Aorta (tissue), 5 donors: ENCODE measurements at regions not wholly inside any gene's neighbourhood (a gene's known extent, or its start where the extent isn't known, plus 50 kb on each side); places are given as distances from the start of the nearest gene placed in this dataset.
"Not testable (repeated sequence)": the region's sequence is repeated elsewhere in the genome, so short reads cannot be mapped to it uniquely, and the experiment has no call there.

ENCODE experiments used
- ATAC-seq: fragments of 200-7000 bp; cut with Tn5 transposase; one replicate; pipeline ENCODE4 v1.9.1; 2022; ENCODE audit warnings: moderate library complexity; ENCODE audit not compliant: low FRiP score
- DNase-seq, 2 donors: peaks; one replicate each; pipeline ENCODE4 v3.0.0-alpha.2; 2020
- H3K27ac ChIP-seq, 2 donors: one replicate each; pipeline ENCODE4 v1.5.1; 2013; ENCODE audit warnings: low read length in 2 of 2, mild to moderate bottlenecking in 2 of 2, moderate library complexity in 2 of 2, control low read depth in 1 of 2, inconsistent platforms in 1 of 2, low read depth in 1 of 2
- H3K27me3 ChIP-seq, 2 donors: one replicate each; pipeline ENCODE4 v1.6.1; 2013; ENCODE audit warnings: control low read depth in 1 of 2, low read length in 1 of 2, mild to moderate bottlenecking in 1 of 2, moderate library complexity in 1 of 2; ENCODE audit not compliant: insufficient read depth in 2 of 2, control insufficient read depth in 1 of 2
- H3K36me3 ChIP-seq, 2 donors: one replicate each; pipeline ENCODE4 v1.6.1; 2013; ENCODE audit warnings: control low read depth in 1 of 2, low read length in 1 of 2, mild to moderate bottlenecking in 1 of 2; ENCODE audit not compliant: insufficient read depth in 2 of 2, control insufficient read depth in 1 of 2
- H3K4me1 ChIP-seq, 2 donors: one replicate each; pipeline ENCODE4 v1.6.1; 2013; ENCODE audit warnings: low read length in 2 of 2, control low read depth in 1 of 2, mild to moderate bottlenecking in 1 of 2, moderate library complexity in 1 of 2; ENCODE audit not compliant: insufficient read depth in 2 of 2, control insufficient read depth in 1 of 2
- H3K4me3 ChIP-seq, 2 donors: one replicate each; pipeline ENCODE4 v1.5.1; 2013; ENCODE audit warnings: low read length in 2 of 2, control low read depth in 1 of 2, mild to moderate bottlenecking in 1 of 2
- H3K9me3 ChIP-seq: one replicate; pipeline ENCODE4 v1.6.1; 2013; ENCODE audit warnings: mild to moderate bottlenecking, low read length; ENCODE audit not compliant: control insufficient read depth
- WGBS, 2 donors: extraction: QIAGEN DNeasy Blood & Tissue Kit; methylation state at CpG; one replicate each; pipeline ENCODE4 v1.1.7; 2013; 5-methylcytosine and 5-hydroxymethylcytosine counted together
- intact Hi-C, 2 donors: fragments of 100-400 bp; cut with DNase I; formaldehyde crosslinking; loops; one replicate each; pipeline versions ENCODE4 v1.14.2 to v1.15.0; 2022
- donor health status: healthy with polysubstance abuse.
- donor health status: Bipolar disorder and iron deficiency.
- donor health status: DM: no; HTN: no; CAD: no.
- donor health status: DM: no; HTN: no; CAD: no.
- donor health status: DM: yes; HTN: yes; CAD: no.

- H3K27me3 ChIP-seq: no peaks in the 10 kb centered on the region
- peaks cover 4% of the 10 kb centered on the region for H3K9me3 ChIP-seq
- H3K4me3 ChIP-seq: no peak overlapping the region
- no peaks in the 10 kb centered on the region for H3K36me3 ChIP-seq
- ATAC-seq (no peak), DNase-seq (no peak)
- 75 to 76% methylated on average over 1 of the region's 1 CpG for WGBS, 2 donors
- H3K27ac ChIP-seq: no peak overlapping the region
- intact Hi-C loops: no loop called here
- H3K4me1 ChIP-seq: no peaks in the 10 kb centered on the region
These were observed 1025.0 kb upstream of the CDH10 start for GRCh38 chr5:25669645-25670401.

GRCh38 chr5:25662610-25663009 lies 1017.8 kb upstream of the CDH10 start:
- 60 to 71% methylated on average over 2 of the region's 2 CpGs for WGBS, 2 donors
- DNase-seq: no peak
- H3K36me3 ChIP-seq: no peaks in the 10 kb centered on the region
- H3K27me3 ChIP-seq: no peaks in the 10 kb centered on the region
- no peaks in the 10 kb centered on the region for H3K4me1 ChIP-seq
- H3K27ac ChIP-seq: no peak overlapping the region
- ATAC-seq: no peak
- intact Hi-C loops: no loop called here
- peaks cover 6% of the 10 kb centered on the region for H3K9me3 ChIP-seq
- no peak overlapping the region for H3K4me3 ChIP-seq

- H3K27ac ChIP-seq, H3K4me3 ChIP-seq, DNase-seq, ATAC-seq, H3K9me3 ChIP-seq, intact Hi-C loops, H3K27me3 ChIP-seq, H3K36me3 ChIP-seq, H3K4me1 ChIP-seq: not testable (repeated sequence)
- 92 to 95% methylated on average over 7 of the region's 7 CpGs for WGBS, 2 donors
These were observed 1005.5 kb upstream of the CDH10 start for GRCh38 chr5:25650316-25650715.

GRCh38 chr5:25649628-25650265 lies 1005.0 kb upstream of the CDH10 start:
- 95 to 96% methylated on average over 16 of the region's 16 CpGs for WGBS, 2 donors
- Histone ChIP-seq H3K4me1 (no peaks in the 10 kb centered on the region), H3K4me3 (no peak overlapping the region), H3K27ac (no peak overlapping the region), H3K36me3 (no peaks in the 10 kb centered on the region), H3K9me3 (no peaks in the 10 kb centered on the region), H3K27me3 (no peaks in the 10 kb centered on the region)
- no peak for DNase-seq
- ATAC-seq: no peak
- intact Hi-C loops: no loop called here

- WGBS, 2 donors: 81 to 86% methylated on average over 3 of the region's 3 CpGs
- Histone ChIP-seq H3K27me3 (no peaks in the 10 kb centered on the region), H3K27ac (no peak overlapping the region), H3K9me3 (no peaks in the 10 kb centered on the region), H3K36me3 (no peaks in the 10 kb centered on the region), H3K4me1 (no peaks in the 10 kb centered on the region), H3K4me3 (no peak overlapping the region)
- intact Hi-C loops: no loop called here
- ATAC-seq: no peak
- DNase-seq: no peak
These were observed 1001.9 kb upstream of the CDH10 start for GRCh38 chr5:25646421-25647341.

- H3K36me3 ChIP-seq: no peaks in the 10 kb centered on the region
- H3K27ac ChIP-seq: no peak overlapping the region
- no peak for ATAC-seq
- no peak overlapping the region for H3K4me3 ChIP-seq
- intact Hi-C loops: no loop called here
- no peaks in the 10 kb centered on the region for H3K27me3 ChIP-seq
- DNase-seq: no peak
- H3K4me1 ChIP-seq: no peaks in the 10 kb centered on the region
- 74 to 87% methylated on average over 2 of the region's 2 CpGs for WGBS, 2 donors
- H3K9me3 ChIP-seq: no peaks in the 10 kb centered on the region
These were observed 996.3 kb upstream of the CDH10 start for GRCh38 chr5:25641124-25641523.

- intact Hi-C loops: no loop called here
- Histone ChIP-seq H3K4me3 (no peak overlapping the region), H3K36me3 (no peaks in the 10 kb centered on the region), H3K27ac (no peak overlapping the region), H3K4me1 (no peaks in the 10 kb centered on the region), H3K9me3 (no peaks in the 10 kb centered on the region), H3K27me3 (no peaks in the 10 kb centered on the region)
- no peak for ATAC-seq
- no peak for DNase-seq
These were observed 974.5 kb upstream of the CDH10 start for GRCh38 chr5:25619273-25619672.

GRCh38 chr5:25618821-25619220 lies 974.0 kb upstream of the CDH10 start:
- no peaks in the 10 kb centered on the region for H3K9me3 ChIP-seq
- H3K27ac ChIP-seq: no peak overlapping the region
- no peaks in the 10 kb centered on the region for H3K36me3 ChIP-seq
- intact Hi-C loops: no loop called here
- H3K4me3 ChIP-seq: no peak overlapping the region
- DNase-seq (no peak), ATAC-seq (no peak)
- no peaks in the 10 kb centered on the region for H3K27me3 ChIP-seq
- H3K4me1 ChIP-seq: no peaks in the 10 kb centered on the region
- WGBS, 2 donors: 39 to 51% methylated on average over 2 of the region's 2 CpGs
